Suprapubic skin (tissue), 4 donors: ENCODE measurements at regions not wholly inside any gene's neighbourhood (a gene's known extent, or its start where the extent isn't known, plus 50 kb on each side); places are given as distances from the start of the nearest gene placed in this dataset.

Experiments used
- DNase-seq, 2 donors: peaks; one replicate each; pipeline ENCODE4 v3.0.0-alpha.2; 2019; ENCODE audit warnings: low spot score in 2 of 2
- H3K27ac ChIP-seq: fragments of 200-600 bp; sonication (generic); one replicate; pipeline ENCODE4 v1.5.1; 2019
- H3K27me3 ChIP-seq: fragments of 200-600 bp; sonication (generic); one replicate; pipeline ENCODE4 v1.5.1; 2019
- H3K36me3 ChIP-seq: fragments of 200-600 bp; sonication (generic); one replicate; pipeline ENCODE4 v1.5.1; 2019
- H3K4me1 ChIP-seq: fragments of 200-600 bp; sonication (generic); one replicate; pipeline ENCODE4 v1.5.1; 2019
- H3K4me3 ChIP-seq: fragments of 200-600 bp; sonication (generic); one replicate; pipeline ENCODE4 v1.5.1; 2019; ENCODE audit warnings: mild to moderate bottlenecking
- H3K9me3 ChIP-seq: fragments of 200-600 bp; sonication (generic); one replicate; pipeline ENCODE4 v1.5.1; 2019
- EP300 ChIP-seq: sonication (generic); formaldehyde crosslinking; IDR thresholded peaks from one replicate; pipeline ENCODE4 v1.6.1; 2017; ENCODE audit warnings: antibody characterized with exemption
- POLR2A ChIP-seq, 2 donors: fragments of 450-650 bp; IDR thresholded peaks; one replicate each; pipeline ENCODE4 v1.6.1; 2017; ENCODE audit warnings: antibody characterized with exemption in 2 of 2, mild to moderate bottlenecking in 2 of 2, moderate library complexity in 2 of 2
- POLR2AphosphoS5 ChIP-seq, 3 donors: sonication (generic); formaldehyde crosslinking; IDR thresholded peaks; one replicate each; pipeline ENCODE4 v1.6.1; 2017; ENCODE audit warnings: antibody characterized with exemption in 3 of 3
- WGBS: methylation state at CpG from one replicate; pipeline ENCODE4 v1.1.5; 2018; 5-methylcytosine and 5-hydroxymethylcytosine counted together
- TF ChIP-seq, protein P1 (sequence below), 2 donors: fragments of 200-600 bp in 1 of 2; fragments of 450-650 bp in 1 of 2; sonication (generic) in 1 of 2; IDR thresholded peaks; one replicate each; pipeline ENCODE4 v1.5.1; 2016 to 2019; ENCODE audit warnings: antibody characterized with exemption in 2 of 2, mild to moderate bottlenecking in 1 of 2, moderate library complexity in 1 of 2

DNA sequence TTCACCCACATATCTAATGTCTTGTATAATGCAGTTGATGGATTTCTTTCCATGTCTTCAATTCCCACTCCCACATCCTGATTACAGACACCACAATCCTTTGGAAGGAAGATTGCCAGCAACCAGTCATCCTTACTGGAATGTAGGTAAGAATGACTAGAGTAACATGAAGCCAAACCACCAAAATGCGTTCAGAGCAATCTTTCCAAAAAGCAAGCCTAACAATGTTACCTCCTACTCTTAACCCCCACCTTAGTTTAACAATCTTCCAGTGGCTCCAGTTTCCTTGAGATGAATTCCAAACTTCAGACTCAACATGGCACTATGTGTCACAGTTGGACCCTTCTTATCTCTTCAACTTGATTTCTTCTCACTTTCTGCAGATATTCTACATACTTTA, 685.6 kb downstream of the DOK5 start:
- H3K27ac ChIP-seq, result no peak overlapping the region
- TF ChIP-seq POLR2AphosphoS5 (IDR thresholded peaks at IDR 0.05) (no peak), POLR2A (IDR thresholded peaks at IDR 0.05) (no peak), EP300 (no peak)
- TF ChIP-seq, protein P1, sequence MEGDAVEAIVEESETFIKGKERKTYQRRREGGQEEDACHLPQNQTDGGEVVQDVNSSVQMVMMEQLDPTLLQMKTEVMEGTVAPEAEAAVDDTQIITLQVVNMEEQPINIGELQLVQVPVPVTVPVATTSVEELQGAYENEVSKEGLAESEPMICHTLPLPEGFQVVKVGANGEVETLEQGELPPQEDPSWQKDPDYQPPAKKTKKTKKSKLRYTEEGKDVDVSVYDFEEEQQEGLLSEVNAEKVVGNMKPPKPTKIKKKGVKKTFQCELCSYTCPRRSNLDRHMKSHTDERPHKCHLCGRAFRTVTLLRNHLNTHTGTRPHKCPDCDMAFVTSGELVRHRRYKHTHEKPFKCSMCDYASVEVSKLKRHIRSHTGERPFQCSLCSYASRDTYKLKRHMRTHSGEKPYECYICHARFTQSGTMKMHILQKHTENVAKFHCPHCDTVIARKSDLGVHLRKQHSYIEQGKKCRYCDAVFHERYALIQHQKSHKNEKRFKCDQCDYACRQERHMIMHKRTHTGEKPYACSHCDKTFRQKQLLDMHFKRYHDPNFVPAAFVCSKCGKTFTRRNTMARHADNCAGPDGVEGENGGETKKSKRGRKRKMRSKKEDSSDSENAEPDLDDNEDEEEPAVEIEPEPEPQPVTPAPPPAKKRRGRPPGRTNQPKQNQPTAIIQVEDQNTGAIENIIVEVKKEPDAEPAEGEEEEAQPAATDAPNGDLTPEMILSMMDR (IDR thresholded peaks at IDR 0.05), result no peak
- no peak overlapping the region for H3K4me3 ChIP-seq
- H3K4me1 ChIP-seq, result no peaks in the 10 kb centered on the region
- no peaks in the 10 kb centered on the region for H3K9me3 ChIP-seq
- no peaks in the 10 kb centered on the region for H3K36me3 ChIP-seq
- 52% methylated on average over 1 of the region's 1 CpG for WGBS
- DNase-seq, result no peak
- no peaks in the 10 kb centered on the region for H3K27me3 ChIP-seq

DNA sequence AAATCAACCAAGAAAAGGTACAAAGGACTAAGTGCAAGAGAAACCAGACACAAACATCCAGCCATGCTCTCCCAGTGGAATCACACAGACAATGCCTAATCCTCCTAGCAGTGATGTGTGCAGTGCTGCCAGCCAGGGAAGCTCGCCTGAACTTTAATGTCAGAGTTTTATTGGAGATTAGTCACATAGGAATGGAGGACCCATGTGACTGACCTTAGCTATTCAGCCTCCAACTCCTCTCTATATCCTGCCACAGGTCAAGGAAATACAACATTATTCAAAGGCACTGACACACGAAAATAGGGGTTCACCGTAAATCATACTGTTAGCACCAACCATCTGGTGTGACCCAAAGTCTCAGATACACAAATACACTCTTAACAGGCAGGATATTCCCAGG, 684.6 kb downstream of the DOK5 start:
- H3K4me3 ChIP-seq, result no peak overlapping the region
- WGBS, result 66% methylated on average over 3 of the region's 3 CpGs
- DNase-seq, result no peak
- H3K9me3 ChIP-seq, result no peaks in the 10 kb centered on the region
- no peaks in the 10 kb centered on the region for H3K36me3 ChIP-seq
- no peaks in the 10 kb centered on the region for H3K4me1 ChIP-seq
- TF ChIP-seq POLR2A (IDR thresholded peaks at IDR 0.05), result no peak
- TF ChIP-seq, protein P1 (IDR thresholded peaks at IDR 0.05), result no peak
- no peak for TF ChIP-seq POLR2AphosphoS5 (IDR thresholded peaks at IDR 0.05)
- TF ChIP-seq EP300, result no peak
- no peak overlapping the region for H3K27ac ChIP-seq
- H3K27me3 ChIP-seq, result no peaks in the 10 kb centered on the region

DNA sequence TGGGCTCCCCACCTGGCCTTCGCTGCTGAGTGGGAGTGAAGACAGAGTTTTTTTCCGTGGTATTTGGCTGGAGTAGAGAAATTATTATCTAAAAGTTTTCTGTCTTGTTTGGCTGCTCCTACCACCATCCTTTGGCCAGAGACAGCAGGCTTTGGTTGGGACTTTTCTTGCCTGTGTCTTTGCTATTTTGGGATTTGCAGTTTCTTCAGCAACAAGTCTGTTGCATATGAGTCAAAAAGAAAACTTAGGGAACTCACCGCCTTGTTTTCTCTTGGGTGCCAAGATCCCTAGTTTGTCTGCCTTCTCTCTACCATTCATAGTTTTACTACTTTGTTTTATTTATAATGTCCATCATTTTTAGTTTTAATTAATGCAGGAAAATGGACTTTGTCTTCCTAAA, 683.8 kb downstream of the DOK5 start:
- Histone ChIP-seq H3K9me3 (no peaks in the 10 kb centered on the region), H3K27me3 (no peaks in the 10 kb centered on the region), H3K36me3 (no peaks in the 10 kb centered on the region), H3K27ac (no peak overlapping the region), H3K4me3 (no peak overlapping the region), H3K4me1 (no peaks in the 10 kb centered on the region)
- TF ChIP-seq POLR2A (IDR thresholded peaks at IDR 0.05), result no peak
- no peak for TF ChIP-seq POLR2AphosphoS5 (IDR thresholded peaks at IDR 0.05)
- TF ChIP-seq, protein P1 (IDR thresholded peaks at IDR 0.05), result no peak
- no peak for TF ChIP-seq EP300
- 82% methylated on average over 3 of the region's 3 CpGs for WGBS
- no peak for DNase-seq

DNA sequence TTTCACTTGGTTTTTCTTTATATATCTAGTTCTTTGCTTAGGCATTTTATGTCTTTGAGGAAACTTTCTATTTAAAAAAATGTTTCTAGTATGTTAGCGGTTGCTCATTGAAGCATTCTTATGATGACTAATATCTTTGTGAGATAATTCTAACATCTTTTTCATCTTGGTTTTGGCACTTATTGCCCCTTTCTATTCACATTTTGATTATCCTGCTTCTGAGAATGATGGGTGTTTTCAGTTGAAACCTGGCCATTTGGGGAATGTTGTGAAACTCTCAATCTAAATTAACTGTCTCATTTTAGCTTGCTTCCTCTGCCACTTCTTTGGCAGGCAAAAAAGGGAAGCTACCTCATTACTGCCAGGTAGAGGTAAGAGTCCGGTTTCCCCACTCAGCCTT, 683.1 kb downstream of the DOK5 start:
- WGBS, result 50% methylated on average over 2 of the region's 2 CpGs

DNA sequence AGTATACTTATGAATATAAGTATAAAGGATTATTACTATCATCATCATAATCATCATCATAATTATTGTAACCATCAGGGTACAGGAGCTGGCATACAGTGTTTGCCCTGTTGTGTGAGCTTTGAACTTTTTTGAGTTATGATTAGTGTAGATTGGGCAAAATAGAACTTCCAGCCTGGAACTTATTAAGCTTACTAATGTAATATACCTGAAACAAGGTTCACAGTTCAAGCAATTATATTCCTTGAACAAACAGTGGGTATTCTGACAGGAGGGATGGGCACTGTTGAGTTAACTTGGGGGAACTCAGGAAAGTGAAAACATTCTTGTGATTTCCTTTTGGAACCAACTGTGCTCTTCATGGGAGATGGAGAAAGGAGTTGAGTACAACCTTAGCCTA, 680.0 kb downstream of the DOK5 start:
- no peaks in the 10 kb centered on the region for H3K36me3 ChIP-seq
- no peak for DNase-seq
- TF ChIP-seq POLR2A (IDR thresholded peaks at IDR 0.05) (no peak), POLR2AphosphoS5 (IDR thresholded peaks at IDR 0.05) (no peak), EP300 (no peak)
- TF ChIP-seq, protein P1 (IDR thresholded peaks at IDR 0.05), result no peak
- no peaks in the 10 kb centered on the region for H3K9me3 ChIP-seq
- H3K27ac ChIP-seq, result no peak overlapping the region
- H3K4me1 ChIP-seq, result no peaks in the 10 kb centered on the region
- H3K4me3 ChIP-seq, result no peak overlapping the region
- no peaks in the 10 kb centered on the region for H3K27me3 ChIP-seq

More for the DNA sequence above, 683.1 kb downstream of the DOK5 start:
- no peak overlapping the region for H3K4me3 ChIP-seq
- no peaks in the 10 kb centered on the region for H3K36me3 ChIP-seq
- H3K27me3 ChIP-seq, result no peaks in the 10 kb centered on the region
- no peak overlapping the region for H3K27ac ChIP-seq
- H3K9me3 ChIP-seq, result no peaks in the 10 kb centered on the region
- no peak for TF ChIP-seq POLR2A (IDR thresholded peaks at IDR 0.05)
- TF ChIP-seq, protein P1 (IDR thresholded peaks at IDR 0.05), result no peak
- no peak for TF ChIP-seq EP300
- no peak for TF ChIP-seq POLR2AphosphoS5 (IDR thresholded peaks at IDR 0.05)
- no peak for DNase-seq
- H3K4me1 ChIP-seq, result no peaks in the 10 kb centered on the region
